SKM-1 (cell line): ENCODE measurements at regions not wholly inside any gene's neighbourhood (a gene's known extent, or its start where the extent isn't known, plus 50 kb on each side); places are given as distances from the start of the nearest gene placed in this dataset.

Source experiments
- DNase-seq: peaks from one replicate; lab custom pipeline; 2025; ENCODE audit not compliant: unreplicated experiment; lab: John Stamatoyannopoulos, UW

GRCh38 chr20:10986586-10986985 lies 312.8 kb upstream of the JAG1 start:
- no peak for DNase-seq

GRCh38 chr20:10987651-10988383 lies 314.0 kb upstream of the JAG1 start:
- no peak for DNase-seq

DNA sequence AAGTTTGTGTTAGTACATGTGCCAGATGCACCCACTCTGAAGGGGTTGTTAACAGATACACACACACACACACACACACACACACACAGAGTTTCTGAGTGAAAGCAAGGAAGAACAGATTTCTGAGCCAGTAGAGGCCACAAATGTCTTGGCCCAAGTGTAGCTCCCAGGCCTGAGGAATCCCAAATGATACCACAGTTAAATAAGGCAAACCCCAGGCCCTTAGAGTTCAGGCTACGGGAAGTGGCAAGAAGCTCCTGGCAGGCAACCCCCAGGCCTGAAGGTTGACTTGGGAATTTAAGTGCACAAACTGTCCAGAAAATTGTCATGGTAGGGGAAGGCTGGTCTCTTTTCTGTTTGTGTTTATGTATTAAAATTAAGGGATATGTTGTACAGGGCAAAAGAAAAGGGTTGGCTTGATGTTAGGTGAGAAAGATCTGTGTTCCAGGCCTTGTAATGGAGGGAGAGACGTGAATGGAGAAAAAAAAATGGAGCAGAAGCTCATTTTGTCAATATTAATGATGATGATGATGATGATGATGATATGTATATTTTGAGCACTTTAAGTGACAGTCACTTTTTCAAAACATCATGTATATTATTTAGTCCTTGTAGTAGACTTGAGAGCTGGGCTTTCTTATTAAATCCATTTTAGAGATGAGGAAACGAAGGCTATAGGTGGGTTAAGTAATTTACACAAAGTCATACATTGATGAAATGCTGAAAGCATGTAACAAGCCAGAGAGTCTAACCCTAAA lies 317.0 kb upstream of the JAG1 start:
- no peak for DNase-seq

DNA sequence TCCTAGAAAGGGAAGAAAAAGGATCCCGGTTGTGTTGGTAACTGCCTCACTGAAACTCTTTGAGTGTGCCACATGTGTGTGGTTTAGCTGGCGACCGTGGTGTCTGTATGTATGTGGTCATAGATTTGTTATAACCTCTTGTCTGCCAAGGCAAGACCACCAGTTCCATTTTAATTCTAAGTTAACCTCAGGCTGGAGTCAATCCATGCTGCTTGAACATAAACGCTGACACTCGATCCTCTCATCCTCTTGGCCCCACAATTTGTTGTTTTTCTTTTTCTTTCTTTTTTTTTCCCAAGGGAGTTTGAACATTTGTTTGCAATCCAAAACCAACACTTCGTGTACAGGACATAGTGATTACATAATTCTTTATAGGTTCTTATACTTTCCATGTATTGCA lies 318.9 kb upstream of the JAG1 start:
- DNase-seq, result no peak

GRCh38 chr20:10994991-10995700 lies 321.3 kb upstream of the JAG1 start:
- no peak for DNase-seq

GRCh38 chr20:10998476-10998875 lies 324.7 kb upstream of the JAG1 start:
- no peak for DNase-seq

- no peak for DNase-seq
Measured at GRCh38 chr20:11000416-11000815, 326.6 kb upstream of the JAG1 start.

- no peak for DNase-seq
Measured at GRCh38 chr20:11001302-11001701, 327.5 kb upstream of the JAG1 start.

DNA sequence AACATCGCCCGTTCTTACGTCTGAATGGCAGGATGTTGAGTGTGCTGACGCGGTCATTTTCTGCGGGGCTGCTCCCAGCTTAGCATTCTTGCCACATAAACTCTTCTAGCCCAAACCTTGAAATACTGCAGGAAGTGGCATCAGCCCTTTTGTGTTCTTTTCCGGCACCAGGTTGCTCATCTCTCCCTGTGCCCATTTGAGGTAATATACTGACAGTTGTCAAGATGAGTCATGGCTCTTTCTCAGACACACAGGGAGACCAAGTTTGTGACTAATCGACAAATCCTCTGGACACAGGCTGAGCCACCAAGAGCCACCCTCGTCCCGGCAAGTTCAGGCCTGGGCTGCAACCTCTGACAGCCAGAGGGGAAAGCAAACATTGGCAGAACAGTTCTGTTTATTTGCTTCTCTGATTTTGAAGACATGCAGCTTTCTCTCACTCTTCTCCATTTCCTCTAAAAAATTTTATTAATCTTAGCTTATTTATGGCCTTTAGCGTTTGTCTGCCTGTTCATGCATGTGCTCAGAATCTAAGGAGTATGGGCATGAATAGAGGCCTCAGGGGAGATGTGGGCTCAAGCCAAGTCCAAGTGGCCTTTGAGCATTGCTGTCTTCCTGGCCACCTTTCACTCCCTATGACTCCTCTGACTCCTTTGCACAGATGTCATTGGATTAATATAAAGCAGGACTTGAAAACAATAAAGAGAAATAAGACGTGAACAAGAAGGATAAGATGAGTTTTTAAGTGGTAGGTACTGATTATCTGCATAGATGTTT lies 328.2 kb upstream of the JAG1 start:
- DNase-seq, result no peak

DNA sequence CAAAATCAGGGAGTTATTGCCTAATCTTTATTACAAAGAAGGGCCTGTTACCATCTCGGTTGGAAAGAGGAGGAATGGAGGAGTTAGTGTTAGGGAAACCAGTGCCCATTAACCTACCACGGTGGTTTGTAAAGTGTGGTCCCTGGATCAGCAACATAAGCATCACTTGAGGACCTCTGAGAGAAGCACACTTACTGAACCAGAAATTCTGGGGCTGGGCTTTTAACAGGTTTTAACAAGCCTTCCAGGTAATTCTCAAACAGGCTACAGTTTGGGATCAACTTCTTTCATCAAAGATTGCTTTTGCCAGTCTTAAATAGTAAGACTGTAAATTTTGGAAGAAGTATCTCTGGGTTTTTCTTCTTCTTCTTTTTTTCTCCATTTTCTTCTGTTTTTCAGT lies 329.5 kb upstream of the JAG1 start:
- DNase-seq, result no peak

DNA sequence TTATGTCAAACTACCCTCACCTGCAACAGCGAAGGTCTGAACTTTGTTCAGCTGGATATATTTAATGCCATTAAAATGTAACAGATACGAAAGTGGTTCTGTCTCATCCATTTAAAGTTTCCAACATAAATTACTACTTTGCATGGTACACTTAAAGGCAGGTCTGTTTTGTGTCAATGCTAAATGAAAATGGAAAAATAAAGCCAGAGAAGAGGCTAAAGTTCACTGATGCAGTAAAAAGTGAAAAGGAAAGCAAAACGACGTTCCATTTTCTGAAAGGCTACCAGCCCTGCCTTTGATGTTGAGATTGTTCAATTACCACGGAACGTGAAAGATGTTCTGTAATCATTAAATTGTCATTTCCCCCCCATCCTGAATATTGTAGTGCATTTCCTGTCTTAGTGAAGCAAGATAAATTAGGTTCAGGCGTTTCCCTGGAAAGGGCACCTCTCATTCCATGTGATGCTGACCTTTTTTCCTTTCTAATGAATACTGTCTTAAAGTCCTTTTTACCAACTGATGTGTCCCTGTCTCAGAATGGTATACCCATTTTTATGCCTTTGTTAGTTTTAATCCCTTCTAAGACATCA lies 334.7 kb upstream of the JAG1 start:
- no peak for DNase-seq

GRCh38 chr20:11011653-11012052 lies 337.9 kb upstream of the JAG1 start:
- no peak for DNase-seq

- no peak for DNase-seq
Measured at GRCh38 chr20:11012975-11013374, 339.2 kb upstream of the JAG1 start.

DNA sequence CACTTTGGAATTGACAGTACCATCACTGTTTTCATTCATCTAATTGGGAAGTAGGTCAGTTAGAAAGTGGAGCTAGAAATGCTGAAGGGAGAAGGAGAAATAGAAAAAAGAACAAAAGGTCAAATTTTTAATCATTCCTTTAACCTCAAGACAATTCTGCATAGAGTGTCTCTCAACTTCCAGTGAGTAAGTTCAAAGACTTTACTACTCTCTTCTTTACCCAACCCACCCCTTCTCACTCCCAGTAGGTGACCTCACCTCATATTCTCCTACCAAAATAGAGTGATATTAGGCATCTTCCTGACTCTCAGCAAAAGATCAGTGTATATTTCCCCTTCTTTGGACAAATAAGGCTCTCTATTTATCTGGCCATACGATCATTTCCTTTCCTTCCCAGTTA lies 340.0 kb upstream of the JAG1 start:
- DNase-seq, result no peak

GRCh38 chr20:11015440-11015839 lies 341.6 kb upstream of the JAG1 start:
- DNase-seq, result no peak

- DNase-seq, result no peak
Measured at GRCh38 chr20:11017446-11017845, 343.6 kb upstream of the JAG1 start.

- no peak for DNase-seq
Measured at GRCh38 chr20:11018668-11019170, 344.9 kb upstream of the JAG1 start.

- no peak for DNase-seq
Measured at GRCh38 chr20:11020712-11021111, 346.9 kb upstream of the JAG1 start.

DNA sequence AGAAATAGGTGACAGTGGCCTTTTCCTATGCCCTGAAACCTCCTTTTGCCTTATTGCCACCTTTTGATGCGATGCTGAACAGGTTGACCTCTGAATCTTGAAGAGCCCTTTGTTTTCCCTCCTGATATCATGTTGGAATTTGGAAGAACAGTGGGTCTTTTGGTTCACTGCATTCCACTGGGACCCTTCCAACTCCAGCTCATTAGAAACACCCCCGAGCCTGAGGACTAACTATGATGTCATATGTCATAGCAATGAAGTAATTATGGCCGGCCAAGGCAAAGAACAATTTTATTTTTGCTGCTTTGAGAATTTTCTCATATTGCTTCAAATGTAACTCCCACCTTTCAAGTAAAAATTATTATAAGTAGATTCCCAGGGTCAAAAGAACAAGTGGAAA lies 353.4 kb upstream of the JAG1 start:
- DNase-seq, result no peak

DNA sequence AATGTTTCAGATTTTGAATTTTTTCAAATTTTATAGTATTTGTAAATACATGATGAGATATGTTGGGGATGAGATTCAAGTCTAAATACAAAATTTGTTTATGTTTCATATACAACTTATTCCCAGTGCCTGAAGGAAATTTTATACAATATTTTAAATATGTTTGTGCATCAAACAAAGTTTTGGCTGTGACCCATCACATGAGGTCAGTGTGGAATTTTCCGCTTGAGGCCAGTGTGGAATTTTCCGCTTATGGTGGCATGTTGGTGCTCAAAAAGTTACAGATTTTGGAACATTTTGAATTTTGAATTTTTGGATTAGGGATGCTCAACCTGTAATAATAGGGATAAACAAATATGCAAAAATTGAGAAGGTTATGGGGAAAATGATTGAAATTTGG lies 356.6 kb upstream of the JAG1 start:
- no peak for DNase-seq

DNA sequence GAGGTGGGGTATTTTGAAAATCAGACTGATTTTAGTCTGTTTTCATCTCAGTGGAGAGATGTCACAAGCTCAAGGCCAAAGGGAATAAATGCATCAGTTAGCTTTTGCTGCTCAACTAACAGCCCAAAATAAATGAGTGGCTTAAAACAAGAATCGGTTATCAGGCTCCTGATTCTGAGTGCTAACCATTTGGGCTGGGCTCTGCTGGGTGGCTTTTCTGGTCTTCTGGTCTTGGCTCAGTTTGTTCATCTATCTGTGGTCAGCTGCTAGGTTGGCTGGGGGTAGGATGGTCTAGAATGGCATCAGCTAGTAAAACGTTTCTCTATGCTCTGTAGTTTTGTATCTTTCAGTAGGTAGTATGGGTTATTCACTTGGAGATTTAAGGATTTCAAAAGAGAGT lies 357.5 kb upstream of the JAG1 start:
- no peak for DNase-seq
